ENCODE measurements at regions not wholly inside any gene's neighbourhood (a gene's known extent, or its start where the extent isn't known, plus 50 kb on each side); places are given as distances from the start of the nearest gene placed in this dataset.

GRCh38 chr22:19621373-19622060 is 92.8 kb upstream of the SEPTIN5 start:
- no peak for DNase-seq (ENCODE audit: low spot score)

DNA sequence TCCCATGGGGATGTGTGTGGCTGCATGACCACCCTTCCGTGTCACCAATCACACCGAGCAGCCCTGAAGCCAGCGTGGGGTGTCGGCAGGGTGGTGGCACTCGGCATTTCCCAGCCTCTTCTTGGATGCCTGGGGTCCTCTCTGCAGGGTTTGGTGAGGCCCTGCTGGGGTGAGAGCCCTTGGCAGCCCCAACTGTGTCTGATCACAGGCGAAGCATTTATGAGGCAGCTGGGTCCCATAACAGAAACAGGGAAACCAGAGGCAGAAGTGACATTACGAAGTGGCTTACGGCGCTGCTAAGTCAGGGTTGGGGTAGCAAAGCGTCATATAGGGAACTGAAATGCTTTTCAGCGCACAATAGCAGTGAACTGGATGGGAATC is 92.3 kb upstream of the SEPTIN5 start:
- DNase-seq (ENCODE audit: low spot score) = no peak

- no peak for DNase-seq (ENCODE audit: low spot score)
Measured at GRCh38 chr22:19625331-19626041, 88.8 kb upstream of the SEPTIN5 start.

GRCh38 chr22:19626042-19626587 is 88.2 kb upstream of the SEPTIN5 start:
- DNase-seq (ENCODE audit: low spot score) = no peak

DNA sequence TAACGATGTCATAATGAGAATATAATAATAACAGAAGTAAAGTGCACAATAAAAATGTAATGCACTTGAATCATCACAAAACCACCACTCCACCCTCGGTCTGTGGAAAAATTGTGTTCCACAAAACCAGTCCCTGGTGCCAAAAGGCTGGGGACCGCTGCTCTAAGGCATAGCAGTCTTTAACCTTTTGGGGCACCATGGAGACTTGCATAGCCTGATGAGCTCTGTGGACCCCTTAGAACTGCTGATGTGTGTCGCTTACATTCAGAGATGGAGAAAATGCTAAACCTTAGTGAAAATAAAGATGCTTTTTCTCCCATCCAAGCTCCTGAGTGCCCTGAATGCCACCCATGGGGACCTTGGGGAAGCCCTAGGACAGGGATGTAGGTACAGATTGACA is 87.6 kb upstream of the SEPTIN5 start:
- no peak for DNase-seq (ENCODE audit: low spot score)

DNA sequence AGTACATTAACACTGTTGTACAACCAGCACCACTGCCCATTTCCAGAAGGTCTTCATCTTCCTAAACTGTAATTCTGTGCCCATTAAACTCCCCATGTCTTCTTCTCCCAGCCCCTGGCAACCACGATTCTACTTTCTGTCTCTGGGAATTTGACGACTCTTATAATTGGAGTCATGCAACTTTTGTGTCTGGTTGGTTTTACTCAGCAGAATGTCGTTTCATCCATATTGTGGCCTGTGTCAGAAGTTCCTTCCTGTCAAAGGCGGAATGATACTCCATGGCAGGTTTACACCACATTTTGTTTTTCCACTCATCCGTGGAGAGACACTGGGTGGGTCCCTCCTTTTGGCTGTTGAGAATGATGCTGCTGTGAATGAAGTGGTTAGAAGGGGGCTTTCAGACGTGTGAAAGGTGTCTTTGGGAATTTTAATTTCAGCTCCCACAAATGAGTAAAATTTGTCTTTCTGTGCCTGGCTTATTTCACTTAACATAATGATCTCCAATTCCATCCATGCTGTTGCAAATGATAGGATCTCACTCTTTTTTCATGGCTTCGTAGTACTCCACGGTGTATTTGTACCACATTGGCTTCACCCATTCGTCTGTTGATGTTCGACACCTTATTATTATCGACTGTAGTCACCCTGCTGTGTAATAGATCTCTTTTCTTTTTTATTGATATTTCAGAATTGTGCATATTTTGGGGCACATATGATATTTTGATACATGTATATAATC is 86.1 kb upstream of the SEPTIN5 start:
- DNase-seq (ENCODE audit: low spot score) = no peak

DNA sequence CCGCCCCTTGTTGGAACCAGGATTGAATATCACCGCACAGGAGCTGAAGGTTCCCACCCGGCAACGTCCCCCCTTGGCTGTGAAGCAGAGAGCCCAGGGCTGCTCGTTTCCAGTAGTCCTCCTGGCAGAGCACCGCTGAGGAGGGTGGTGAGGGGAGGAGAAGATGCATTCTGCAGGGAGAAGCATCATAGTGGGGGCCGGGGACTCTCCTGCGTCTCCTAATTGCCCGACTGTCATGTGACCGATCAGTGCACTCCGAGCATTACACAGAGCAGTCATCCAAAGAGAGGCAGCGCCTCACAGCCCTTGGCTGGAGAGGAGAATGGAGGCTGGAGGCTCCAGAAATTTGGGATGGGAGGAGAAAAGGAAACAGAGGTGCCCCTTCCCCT is 85.0 kb upstream of the SEPTIN5 start:
- no peak for DNase-seq (ENCODE audit: low spot score)

- peak; percentile 42 for DNase-seq (ENCODE audit: low spot score)
Measured at GRCh38 chr22:19629720-19630419, 84.4 kb upstream of the SEPTIN5 start.

GRCh38 chr22:19630614-19631013 is 83.7 kb upstream of the SEPTIN5 start:
- no peak for DNase-seq (ENCODE audit: low spot score)

DNA sequence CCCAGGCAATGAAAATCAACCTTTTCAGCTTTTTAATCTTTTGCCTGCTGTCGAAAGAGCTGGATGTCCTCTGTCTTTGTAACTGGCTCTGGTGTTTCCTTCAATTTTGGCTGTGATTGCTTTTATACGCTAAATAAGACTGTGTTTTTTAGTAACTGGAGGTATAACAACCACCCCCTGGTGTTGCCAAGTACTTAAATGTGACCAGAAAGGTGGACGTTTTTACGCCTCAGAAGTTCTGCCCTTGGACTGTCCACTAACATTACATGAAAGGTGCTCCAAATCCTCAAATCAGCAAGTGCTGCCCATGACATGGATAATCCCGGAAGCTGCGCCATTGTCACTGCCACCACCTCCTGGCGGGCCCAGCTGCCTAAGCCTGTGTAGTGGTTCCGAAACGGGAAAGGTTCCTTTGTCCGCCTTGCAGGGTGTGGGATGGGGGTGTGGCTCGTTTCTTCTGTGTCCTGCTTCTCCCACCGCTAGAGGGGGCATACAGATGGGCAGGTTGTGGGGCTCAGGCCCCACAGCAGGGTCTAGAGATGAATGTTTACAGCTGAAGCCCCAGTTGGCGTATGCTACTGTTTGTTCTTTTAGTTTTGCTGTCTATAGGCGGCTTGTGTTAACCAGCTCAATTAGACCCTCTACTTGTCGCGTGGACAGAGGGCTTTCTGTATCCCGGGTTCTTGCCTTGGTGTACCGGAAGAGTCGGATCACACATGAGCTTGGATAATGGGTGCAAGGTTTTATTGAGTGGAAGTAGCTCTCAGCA is 82.2 kb upstream of the SEPTIN5 start:
- peak; percentile 7 for DNase-seq (ENCODE audit: low spot score)

- DNase-seq (ENCODE audit: low spot score) = no peak
Measured at GRCh38 chr22:19632668-19633148, 81.6 kb upstream of the SEPTIN5 start.

DNA sequence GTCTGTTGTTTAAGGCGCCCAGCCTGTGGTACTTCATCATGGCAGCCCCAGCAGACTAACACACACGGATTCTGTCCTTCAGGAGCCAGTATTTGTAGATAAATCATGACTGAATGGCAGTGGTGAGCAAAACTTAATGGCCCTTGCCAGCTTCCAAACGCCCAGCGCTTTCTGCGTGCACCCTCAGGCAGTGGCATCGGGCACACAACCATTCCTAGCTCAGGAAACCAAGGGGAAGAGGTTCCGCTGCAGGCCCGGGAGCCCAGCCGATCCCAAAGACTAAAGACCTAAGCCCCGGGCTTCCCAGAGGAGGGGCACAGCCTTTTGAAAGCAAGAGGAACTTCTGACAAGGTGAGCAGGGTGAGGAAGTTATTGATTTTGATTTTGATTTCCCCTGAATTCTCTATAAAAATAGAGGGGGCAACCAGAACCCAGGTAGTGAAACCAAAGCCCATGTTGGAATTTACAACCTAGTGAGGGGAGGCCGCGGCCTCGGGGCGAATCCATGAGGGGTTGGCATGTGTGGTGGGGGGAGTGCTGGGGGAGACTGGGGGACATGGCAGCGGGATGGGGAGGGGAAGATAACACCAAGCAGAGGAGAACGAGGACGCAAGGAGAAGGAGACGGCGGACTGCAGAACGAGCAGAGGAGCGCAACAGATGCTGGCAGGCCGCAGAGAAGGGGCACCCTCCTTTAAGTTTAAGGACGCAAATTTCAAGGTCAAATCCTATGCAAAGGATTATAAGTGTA is 79.9 kb upstream of the SEPTIN5 start:
- no peak for DNase-seq (ENCODE audit: low spot score)

GRCh38 chr22:19635644-19636043 is 78.7 kb upstream of the SEPTIN5 start:
- no peak for DNase-seq (ENCODE audit: low spot score)

GRCh38 chr22:19636696-19637407 is 77.5 kb upstream of the SEPTIN5 start:
- DNase-seq (ENCODE audit: low spot score) = no peak

DNA sequence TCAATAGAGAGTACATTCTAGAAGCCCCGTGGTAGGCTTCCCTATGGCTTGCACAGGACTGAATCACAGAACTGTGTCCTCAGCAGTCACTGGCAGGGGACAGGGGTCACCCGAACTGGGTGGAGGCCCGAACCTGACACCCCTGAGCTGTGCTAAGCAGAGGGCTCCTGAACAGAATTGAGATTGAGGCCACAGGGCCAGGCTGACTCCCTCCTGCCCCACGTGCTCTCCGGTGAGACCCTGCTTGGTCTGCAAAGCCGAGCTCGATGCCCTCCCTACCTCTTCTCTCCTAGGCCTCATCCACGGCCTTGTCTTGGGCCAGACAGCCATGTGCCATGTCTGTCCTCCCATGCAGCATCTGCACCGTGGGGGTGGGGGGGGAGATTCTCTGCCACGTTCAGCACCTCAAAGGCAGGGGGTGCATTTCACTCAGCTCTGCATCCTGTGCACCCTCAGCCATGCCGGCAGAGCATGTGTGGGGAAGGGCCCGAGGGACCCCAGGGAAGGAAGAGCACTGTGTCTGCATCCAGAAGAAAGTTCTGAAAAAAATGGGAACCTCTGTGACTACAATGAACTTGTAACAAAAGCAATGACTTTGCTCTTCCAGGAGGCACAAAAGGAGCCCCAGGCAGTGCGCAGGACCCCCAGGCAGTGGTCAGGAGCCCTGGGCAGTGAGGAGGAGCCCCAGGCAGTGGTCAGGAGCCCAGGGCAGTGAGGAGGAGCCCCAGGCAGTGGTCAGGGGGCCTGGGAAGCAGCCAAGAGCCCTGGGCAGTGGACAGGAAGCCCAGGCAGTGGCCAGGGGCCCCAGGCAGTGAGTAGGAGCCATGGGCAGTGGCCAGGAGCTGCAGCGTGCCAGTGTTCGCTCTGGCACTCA is 76.7 kb upstream of the SEPTIN5 start:
- no peak for DNase-seq (ENCODE audit: low spot score)

GRCh38 chr22:19638282-19639015 is 75.9 kb upstream of the SEPTIN5 start:
- DNase-seq (ENCODE audit: low spot score) = no peak

DNA sequence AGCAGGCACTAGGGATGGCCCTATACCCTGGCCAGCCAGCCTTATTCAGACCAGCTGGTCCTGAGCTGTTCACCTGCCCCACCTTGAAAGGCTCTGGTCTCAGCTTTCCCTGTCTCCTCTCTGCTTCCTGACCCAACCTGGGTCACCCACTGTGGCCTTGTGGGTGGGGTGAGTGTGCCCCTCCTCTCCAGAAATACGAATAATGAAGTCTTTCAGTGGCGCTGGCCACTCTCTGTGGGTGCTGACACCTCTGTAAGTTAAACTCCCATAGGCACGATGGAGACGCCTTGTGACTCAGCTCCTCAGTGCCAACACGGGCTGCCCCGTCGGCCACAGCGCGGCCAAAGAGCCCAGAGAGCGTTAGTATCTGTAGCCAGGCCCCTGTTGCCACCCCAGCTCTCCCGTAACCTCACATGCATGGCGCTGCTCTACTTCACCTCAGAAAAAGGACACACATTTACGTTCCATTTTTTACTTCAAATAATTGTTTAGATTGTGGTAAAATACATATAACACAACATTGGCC is 74.6 kb upstream of the SEPTIN5 start:
- no peak for DNase-seq (ENCODE audit: low spot score)

GRCh38 chr22:19640306-19640705 is 74.0 kb upstream of the SEPTIN5 start:
- no peak for DNase-seq (ENCODE audit: low spot score)

Measured in A172 (cell line).